Suprapubic skin (tissue), 4 donors: ENCODE measurements at regions not wholly inside any gene's neighbourhood (a gene's known extent, or its start where the extent isn't known, plus 50 kb on each side); places are given as distances from the start of the nearest gene placed in this dataset.

ENCODE experiments used
- DNase-seq, 2 donors: peaks; one replicate each; pipeline ENCODE4 v3.0.0-alpha.2; 2019; ENCODE audit warnings: low spot score in 2 of 2
- H3K27ac ChIP-seq: fragments of 200-600 bp; sonication (generic); one replicate; pipeline ENCODE4 v1.5.1; 2019
- H3K27me3 ChIP-seq: fragments of 200-600 bp; sonication (generic); one replicate; pipeline ENCODE4 v1.5.1; 2019
- H3K36me3 ChIP-seq: fragments of 200-600 bp; sonication (generic); one replicate; pipeline ENCODE4 v1.5.1; 2019
- H3K4me1 ChIP-seq: fragments of 200-600 bp; sonication (generic); one replicate; pipeline ENCODE4 v1.5.1; 2019
- H3K4me3 ChIP-seq: fragments of 200-600 bp; sonication (generic); one replicate; pipeline ENCODE4 v1.5.1; 2019; ENCODE audit warnings: mild to moderate bottlenecking
- H3K9me3 ChIP-seq: fragments of 200-600 bp; sonication (generic); one replicate; pipeline ENCODE4 v1.5.1; 2019
- EP300 ChIP-seq: sonication (generic); formaldehyde crosslinking; IDR thresholded peaks from one replicate; pipeline ENCODE4 v1.6.1; 2017; ENCODE audit warnings: antibody characterized with exemption
- POLR2A ChIP-seq, 2 donors: fragments of 450-650 bp; IDR thresholded peaks; one replicate each; pipeline ENCODE4 v1.6.1; 2017; ENCODE audit warnings: antibody characterized with exemption in 2 of 2, mild to moderate bottlenecking in 2 of 2, moderate library complexity in 2 of 2
- POLR2AphosphoS5 ChIP-seq, 3 donors: sonication (generic); formaldehyde crosslinking; IDR thresholded peaks; one replicate each; pipeline ENCODE4 v1.6.1; 2017; ENCODE audit warnings: antibody characterized with exemption in 3 of 3
- WGBS: methylation state at CpG from one replicate; pipeline ENCODE4 v1.1.5; 2018; 5-methylcytosine and 5-hydroxymethylcytosine counted together
- TF ChIP-seq, protein P1 (sequence below), 2 donors: fragments of 200-600 bp in 1 of 2; fragments of 450-650 bp in 1 of 2; sonication (generic) in 1 of 2; IDR thresholded peaks; one replicate each; pipeline ENCODE4 v1.5.1; 2016 to 2019; ENCODE audit warnings: antibody characterized with exemption in 2 of 2, mild to moderate bottlenecking in 1 of 2, moderate library complexity in 1 of 2

DNA sequence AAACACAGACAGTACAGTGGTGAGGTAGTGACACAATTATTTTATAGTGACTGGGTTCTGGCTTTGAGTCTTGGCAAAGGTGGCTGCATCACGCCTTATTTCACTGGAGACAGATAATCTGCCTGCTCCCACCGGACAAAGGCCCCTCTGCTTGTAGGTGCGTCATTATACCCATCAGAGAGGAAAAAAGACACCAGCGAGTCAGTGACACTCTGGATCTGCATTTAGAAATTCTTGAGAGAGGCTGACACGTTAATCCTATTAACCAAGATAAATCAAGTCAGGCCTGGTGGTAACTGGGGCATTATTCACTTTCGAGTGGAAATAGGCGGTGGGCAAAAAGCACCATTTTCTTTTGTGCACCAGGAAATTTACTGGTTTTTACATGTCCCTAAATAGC, 76.2 kb downstream of the NR2F2 start:
- Histone ChIP-seq H3K9me3 (no peaks in the 10 kb centered on the region), H3K27me3 (peaks cover 71% of the 10 kb centered on the region), H3K27ac (no peak overlapping the region), H3K4me1 (peaks cover 19% of the 10 kb centered on the region), H3K36me3 (no peaks in the 10 kb centered on the region), H3K4me3 (no peak overlapping the region)
- WGBS = 86% methylated on average over 7 of the region's 7 CpGs
- no peak for DNase-seq
- TF ChIP-seq, protein P1, sequence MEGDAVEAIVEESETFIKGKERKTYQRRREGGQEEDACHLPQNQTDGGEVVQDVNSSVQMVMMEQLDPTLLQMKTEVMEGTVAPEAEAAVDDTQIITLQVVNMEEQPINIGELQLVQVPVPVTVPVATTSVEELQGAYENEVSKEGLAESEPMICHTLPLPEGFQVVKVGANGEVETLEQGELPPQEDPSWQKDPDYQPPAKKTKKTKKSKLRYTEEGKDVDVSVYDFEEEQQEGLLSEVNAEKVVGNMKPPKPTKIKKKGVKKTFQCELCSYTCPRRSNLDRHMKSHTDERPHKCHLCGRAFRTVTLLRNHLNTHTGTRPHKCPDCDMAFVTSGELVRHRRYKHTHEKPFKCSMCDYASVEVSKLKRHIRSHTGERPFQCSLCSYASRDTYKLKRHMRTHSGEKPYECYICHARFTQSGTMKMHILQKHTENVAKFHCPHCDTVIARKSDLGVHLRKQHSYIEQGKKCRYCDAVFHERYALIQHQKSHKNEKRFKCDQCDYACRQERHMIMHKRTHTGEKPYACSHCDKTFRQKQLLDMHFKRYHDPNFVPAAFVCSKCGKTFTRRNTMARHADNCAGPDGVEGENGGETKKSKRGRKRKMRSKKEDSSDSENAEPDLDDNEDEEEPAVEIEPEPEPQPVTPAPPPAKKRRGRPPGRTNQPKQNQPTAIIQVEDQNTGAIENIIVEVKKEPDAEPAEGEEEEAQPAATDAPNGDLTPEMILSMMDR (IDR thresholded peaks at IDR 0.05) = no peak
- no peak for TF ChIP-seq POLR2A (IDR thresholded peaks at IDR 0.05)
- no peak for TF ChIP-seq EP300
- no peak for TF ChIP-seq POLR2AphosphoS5 (IDR thresholded peaks at IDR 0.05)

DNA sequence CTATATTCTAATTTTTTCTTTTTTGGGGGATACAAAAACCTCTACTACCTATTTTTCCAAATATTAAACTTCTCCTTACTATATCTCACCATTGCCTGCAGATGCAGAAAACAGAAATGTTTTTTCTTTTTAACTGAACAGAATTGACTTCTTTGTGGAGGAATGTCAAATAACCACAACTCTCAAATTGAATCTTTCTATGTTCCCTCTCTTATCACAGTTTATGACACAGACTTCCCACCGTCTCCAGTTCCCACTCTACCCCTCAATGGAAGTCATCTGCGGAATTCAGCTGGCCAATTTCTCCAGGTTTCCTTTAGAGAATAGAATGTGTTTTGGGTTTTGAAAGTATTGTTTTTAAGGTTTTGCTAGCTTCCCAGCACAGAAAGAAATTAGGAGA, 77.0 kb downstream of the NR2F2 start:
- no peak overlapping the region for H3K27ac ChIP-seq
- TF ChIP-seq, protein P1 (IDR thresholded peaks at IDR 0.05) = no peak
- no peak for TF ChIP-seq EP300
- TF ChIP-seq POLR2AphosphoS5 (IDR thresholded peaks at IDR 0.05) = no peak
- no peak for TF ChIP-seq POLR2A (IDR thresholded peaks at IDR 0.05)
- DNase-seq = no peak
- H3K27me3 ChIP-seq = peaks cover 79% of the 10 kb centered on the region
- peaks cover 19% of the 10 kb centered on the region for H3K4me1 ChIP-seq
- no peaks in the 10 kb centered on the region for H3K36me3 ChIP-seq
- no peak overlapping the region for H3K4me3 ChIP-seq
- WGBS = 67% methylated on average over 2 of the region's 2 CpGs
- no peaks in the 10 kb centered on the region for H3K9me3 ChIP-seq

DNA sequence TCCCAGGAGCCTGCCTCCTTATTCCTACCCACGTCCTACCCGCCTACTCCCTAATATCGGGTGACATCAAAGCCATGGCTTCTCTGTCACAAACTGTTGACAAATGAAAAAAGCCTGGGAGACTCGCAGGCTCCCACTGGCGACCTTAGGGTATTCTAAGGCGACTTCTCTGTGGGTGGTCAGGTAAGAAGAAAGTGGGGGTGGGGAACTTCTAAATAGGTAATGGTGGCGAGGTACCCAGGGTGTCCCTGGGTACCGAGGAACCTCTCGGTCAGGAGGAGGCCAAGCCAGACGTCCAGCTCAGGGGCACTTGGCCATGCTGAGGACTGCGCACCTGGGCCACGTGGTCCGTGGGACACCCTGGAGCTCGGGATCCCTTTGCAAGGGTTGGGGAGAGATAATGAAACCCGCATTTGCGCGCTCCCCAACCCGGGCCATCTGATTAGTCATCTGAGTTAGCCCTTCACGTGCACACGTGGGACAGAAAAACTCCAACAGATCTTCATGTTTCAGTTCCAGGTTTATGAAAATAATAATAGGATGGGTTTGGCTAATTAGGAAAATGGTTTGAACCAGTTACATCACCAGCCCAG, 78.2 kb downstream of the NR2F2 start:
- peaks cover 91% of the 10 kb centered on the region for H3K27me3 ChIP-seq
- H3K9me3 ChIP-seq = no peaks in the 10 kb centered on the region
- DNase-seq = no peak
- TF ChIP-seq POLR2AphosphoS5 (IDR thresholded peaks at IDR 0.05) = no peak
- TF ChIP-seq EP300 = no peak
- TF ChIP-seq, protein P1 (IDR thresholded peaks at IDR 0.05) = no peak
- TF ChIP-seq POLR2A (IDR thresholded peaks at IDR 0.05) = no peak
- no peak overlapping the region for H3K27ac ChIP-seq
- peak overlapping the region; percentile 45 for H3K4me3 ChIP-seq
- H3K36me3 ChIP-seq = no peaks in the 10 kb centered on the region
- 10% methylated on average over 19 of the region's 20 CpGs for WGBS
- H3K4me1 ChIP-seq = peaks cover 19% of the 10 kb centered on the region

DNA sequence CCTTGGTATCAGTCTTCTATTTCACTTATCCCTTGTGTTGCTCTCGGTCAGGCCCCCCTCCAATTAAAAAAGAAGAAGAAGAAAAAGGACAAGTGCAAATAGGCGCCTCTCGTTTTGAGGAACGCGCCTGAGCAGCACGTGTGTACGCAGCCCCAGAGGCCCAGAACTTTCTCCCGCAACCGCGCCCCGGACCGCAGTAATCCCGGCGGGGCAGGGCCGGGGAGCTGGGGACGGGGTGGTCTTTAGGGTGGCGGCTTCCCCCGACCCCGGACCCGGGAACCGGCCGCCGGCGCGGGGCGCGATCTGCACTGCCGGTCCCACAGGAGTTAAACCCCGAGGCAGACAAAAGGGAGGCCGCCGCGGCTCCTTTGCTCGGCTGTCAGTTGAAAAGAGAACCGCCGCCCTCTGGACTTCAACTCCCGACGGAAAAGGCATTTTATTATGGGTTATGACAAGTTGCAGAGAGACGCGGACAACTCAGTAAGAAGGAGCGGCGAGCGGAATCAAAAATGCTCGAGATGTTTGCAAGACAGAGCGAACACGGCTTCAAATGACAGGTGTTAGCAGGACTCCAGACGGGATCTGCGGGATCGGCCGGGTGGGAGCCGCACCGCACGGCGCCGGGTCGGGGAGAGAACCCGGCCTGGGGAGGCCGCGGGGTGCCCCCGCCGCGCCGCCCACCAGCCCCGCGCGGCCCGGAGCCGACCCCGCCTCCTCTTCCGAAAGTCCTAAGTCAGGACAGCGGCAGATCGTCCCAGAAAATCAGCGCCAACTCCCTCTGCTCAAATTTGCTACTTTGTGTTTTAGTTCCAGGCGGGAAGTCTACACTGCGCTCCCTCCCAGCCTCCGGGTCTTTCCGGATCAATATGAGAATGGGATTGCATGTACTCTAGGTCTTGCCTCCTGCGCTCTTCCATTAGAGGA, 79.0 kb downstream of the NR2F2 start:
- H3K27me3 ChIP-seq = peaks cover 96% of the 10 kb centered on the region

More for the DNA sequence above, 79.0 kb downstream of the NR2F2 start:
- Histone ChIP-seq H3K4me1 (peaks cover 19% of the 10 kb centered on the region), H3K9me3 (no peaks in the 10 kb centered on the region), H3K27ac (no peak overlapping the region), H3K4me3 (peak overlapping the region; percentile 45), H3K36me3 (no peaks in the 10 kb centered on the region)
- no peak for DNase-seq
- no peak for TF ChIP-seq EP300
- TF ChIP-seq POLR2A (IDR thresholded peaks at IDR 0.05) = no peak
- TF ChIP-seq, protein P1 (IDR thresholded peaks at IDR 0.05) = no peak
- TF ChIP-seq POLR2AphosphoS5 (IDR thresholded peaks at IDR 0.05) = no peak
- WGBS = 5% methylated on average over 54 of the region's 77 CpGs
